ENCODE measurements at regions not wholly inside any gene's neighbourhood (a gene's known extent, or its start where the extent isn't known, plus 50 kb on each side); places are given as distances from the start of the nearest gene placed in this dataset.

- TF ChIP-seq, protein P1, sequence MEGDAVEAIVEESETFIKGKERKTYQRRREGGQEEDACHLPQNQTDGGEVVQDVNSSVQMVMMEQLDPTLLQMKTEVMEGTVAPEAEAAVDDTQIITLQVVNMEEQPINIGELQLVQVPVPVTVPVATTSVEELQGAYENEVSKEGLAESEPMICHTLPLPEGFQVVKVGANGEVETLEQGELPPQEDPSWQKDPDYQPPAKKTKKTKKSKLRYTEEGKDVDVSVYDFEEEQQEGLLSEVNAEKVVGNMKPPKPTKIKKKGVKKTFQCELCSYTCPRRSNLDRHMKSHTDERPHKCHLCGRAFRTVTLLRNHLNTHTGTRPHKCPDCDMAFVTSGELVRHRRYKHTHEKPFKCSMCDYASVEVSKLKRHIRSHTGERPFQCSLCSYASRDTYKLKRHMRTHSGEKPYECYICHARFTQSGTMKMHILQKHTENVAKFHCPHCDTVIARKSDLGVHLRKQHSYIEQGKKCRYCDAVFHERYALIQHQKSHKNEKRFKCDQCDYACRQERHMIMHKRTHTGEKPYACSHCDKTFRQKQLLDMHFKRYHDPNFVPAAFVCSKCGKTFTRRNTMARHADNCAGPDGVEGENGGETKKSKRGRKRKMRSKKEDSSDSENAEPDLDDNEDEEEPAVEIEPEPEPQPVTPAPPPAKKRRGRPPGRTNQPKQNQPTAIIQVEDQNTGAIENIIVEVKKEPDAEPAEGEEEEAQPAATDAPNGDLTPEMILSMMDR (conservative IDR thresholded peaks at IDR 0.05), result no peak
- no peak for TF ChIP-seq EZH2 (IDR thresholded peaks at IDR 0.05; ENCODE audit: low read depth)
These were observed 278.8 kb upstream of the NDST3 start for GRCh38 chr4:117755438-117755837.

Measured in PC-9 (cell line).